ENCODE measurements at regions not wholly inside any gene's neighbourhood (a gene's known extent, or its start where the extent isn't known, plus 50 kb on each side); places are given as distances from the start of the nearest gene placed in this dataset.

- TF ChIP-seq, protein P1, sequence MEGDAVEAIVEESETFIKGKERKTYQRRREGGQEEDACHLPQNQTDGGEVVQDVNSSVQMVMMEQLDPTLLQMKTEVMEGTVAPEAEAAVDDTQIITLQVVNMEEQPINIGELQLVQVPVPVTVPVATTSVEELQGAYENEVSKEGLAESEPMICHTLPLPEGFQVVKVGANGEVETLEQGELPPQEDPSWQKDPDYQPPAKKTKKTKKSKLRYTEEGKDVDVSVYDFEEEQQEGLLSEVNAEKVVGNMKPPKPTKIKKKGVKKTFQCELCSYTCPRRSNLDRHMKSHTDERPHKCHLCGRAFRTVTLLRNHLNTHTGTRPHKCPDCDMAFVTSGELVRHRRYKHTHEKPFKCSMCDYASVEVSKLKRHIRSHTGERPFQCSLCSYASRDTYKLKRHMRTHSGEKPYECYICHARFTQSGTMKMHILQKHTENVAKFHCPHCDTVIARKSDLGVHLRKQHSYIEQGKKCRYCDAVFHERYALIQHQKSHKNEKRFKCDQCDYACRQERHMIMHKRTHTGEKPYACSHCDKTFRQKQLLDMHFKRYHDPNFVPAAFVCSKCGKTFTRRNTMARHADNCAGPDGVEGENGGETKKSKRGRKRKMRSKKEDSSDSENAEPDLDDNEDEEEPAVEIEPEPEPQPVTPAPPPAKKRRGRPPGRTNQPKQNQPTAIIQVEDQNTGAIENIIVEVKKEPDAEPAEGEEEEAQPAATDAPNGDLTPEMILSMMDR (conservative IDR thresholded peaks at IDR 0.05; ENCODE audit: low read depth, low read length), result no peak
- no peak for DNase-seq (ENCODE audit: low read depth)
- H3K4me3 ChIP-seq (ENCODE audit: low read length), result no peak overlapping the region
Observed at GRCh38 chr13:80452279-80452678, 111.4 kb upstream of the SPRY2 start.

DNA sequence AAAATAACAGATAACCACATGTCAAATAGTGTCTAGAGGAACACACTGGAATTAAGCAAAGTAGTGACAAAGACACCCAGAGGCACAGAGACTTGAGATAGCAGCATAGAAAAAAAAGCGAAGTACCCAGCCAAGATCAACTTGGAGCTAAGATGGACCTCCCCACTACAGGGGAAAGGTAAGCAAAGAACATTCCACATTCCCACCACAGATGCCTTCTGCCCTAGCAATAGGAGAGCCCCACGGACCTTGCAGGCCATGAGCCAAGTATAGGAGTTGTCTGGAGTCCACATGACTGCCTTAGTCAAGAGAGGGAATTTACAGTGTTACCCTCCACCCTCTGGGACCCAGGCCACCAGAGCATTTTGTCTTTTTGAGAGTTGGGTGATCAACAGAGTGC is 110.7 kb upstream of the SPRY2 start:
- DNase-seq (ENCODE audit: low read depth), result no peak
- no peak overlapping the region for H3K4me3 ChIP-seq (ENCODE audit: low read length)
- TF ChIP-seq, protein P1 (conservative IDR thresholded peaks at IDR 0.05; ENCODE audit: low read depth, low read length), result no peak

GRCh38 chr13:80450386-80450785 is 109.5 kb upstream of the SPRY2 start:
- TF ChIP-seq, protein P1 (conservative IDR thresholded peaks at IDR 0.05; ENCODE audit: low read depth, low read length), result no peak
- no peak overlapping the region for H3K4me3 ChIP-seq (ENCODE audit: low read length)
- no peak for DNase-seq (ENCODE audit: low read depth)

DNA sequence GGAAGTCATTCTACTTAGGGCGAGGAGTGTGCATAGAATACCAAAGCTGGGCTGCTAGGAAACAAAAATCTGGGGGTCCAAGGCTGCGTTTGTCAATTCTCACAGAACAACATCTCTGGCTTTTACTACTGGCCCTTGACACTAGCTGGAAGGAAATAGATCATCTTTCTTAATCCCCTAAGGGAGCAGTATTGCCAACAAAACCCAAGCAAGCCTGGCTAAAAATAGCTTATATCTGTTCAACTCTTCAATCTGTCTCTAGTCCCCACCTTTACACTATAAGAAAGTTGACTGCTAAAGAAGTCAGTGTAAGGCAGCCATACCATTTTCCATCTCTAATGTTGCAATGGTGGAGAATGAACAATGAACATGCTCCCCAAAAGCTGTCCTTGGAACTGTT is 107.8 kb upstream of the SPRY2 start:
- no peak overlapping the region for H3K4me3 ChIP-seq (ENCODE audit: low read length)
- no peak for DNase-seq (ENCODE audit: low read depth)
- TF ChIP-seq, protein P1 (conservative IDR thresholded peaks at IDR 0.05; ENCODE audit: low read depth, low read length), result no peak

DNA sequence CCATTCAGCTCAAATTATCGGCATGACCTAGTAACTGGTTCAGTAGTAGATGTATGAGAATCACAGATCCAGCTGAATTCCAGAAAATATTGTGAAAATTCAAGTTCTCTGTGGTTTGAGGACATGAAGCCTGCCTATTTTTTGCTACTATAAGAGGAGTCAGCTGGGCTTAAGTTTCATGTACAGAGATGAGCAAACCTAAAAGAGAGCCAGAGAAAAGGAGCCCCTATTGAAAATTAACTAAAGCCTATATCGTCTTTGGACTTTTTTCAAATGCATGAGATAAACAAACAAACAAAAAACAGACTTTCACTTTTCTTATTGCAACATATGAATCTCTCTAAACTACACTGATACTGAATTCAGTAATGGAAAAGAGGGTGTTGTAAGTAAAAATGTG is 106.8 kb upstream of the SPRY2 start:
- TF ChIP-seq, protein P1 (conservative IDR thresholded peaks at IDR 0.05; ENCODE audit: low read depth, low read length), result no peak
- no peak overlapping the region for H3K4me3 ChIP-seq (ENCODE audit: low read length)
- no peak for DNase-seq (ENCODE audit: low read depth)

DNA sequence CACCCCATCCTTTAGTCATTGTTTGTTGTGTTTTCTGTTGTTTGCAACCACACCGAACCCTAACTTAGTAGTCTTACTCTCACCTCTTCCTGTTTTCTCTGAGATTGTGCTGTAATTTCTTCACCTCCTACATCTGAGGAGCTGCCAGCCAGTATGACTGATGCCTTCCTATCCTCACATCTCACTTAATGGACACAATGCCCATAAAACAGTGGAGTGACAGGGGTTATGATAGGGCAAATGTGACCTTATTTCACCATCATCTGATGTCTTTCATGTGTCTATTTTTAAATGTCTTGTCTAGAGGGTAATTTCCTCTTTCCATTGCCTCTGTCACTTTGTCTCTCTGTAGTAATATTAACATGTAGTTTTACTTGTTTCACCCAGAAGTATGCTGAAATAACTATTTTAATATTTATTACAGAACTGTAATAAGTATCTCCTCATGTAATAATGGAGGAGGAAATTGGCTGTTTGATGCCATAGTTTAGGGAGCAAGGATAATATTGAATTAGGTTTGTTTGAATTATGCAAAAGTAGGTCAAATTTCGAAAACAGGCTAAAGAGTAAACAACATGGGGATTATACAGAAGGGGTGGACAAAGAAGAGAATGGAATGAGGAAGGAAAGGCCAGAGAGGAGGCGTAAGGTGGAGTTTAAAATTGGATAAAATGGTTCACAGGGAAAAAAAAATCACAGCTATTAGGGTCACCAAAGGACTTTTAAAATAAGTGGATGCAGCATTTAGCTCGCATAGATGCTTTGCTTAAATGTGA is 103.5 kb upstream of the SPRY2 start:
- no peak for DNase-seq (ENCODE audit: low read depth)
- no peak overlapping the region for H3K4me3 ChIP-seq (ENCODE audit: low read length)
- TF ChIP-seq, protein P1 (conservative IDR thresholded peaks at IDR 0.05; ENCODE audit: low read depth, low read length), result no peak

- TF ChIP-seq, protein P1 (conservative IDR thresholded peaks at IDR 0.05; ENCODE audit: low read depth, low read length), result no peak
- no peak overlapping the region for H3K4me3 ChIP-seq (ENCODE audit: low read length)
- no peak for DNase-seq (ENCODE audit: low read depth)
Observed at GRCh38 chr13:80442609-80443008, 101.7 kb upstream of the SPRY2 start.
